ENCODE measurements at regions not wholly inside any gene's neighbourhood (a gene's known extent, or its start where the extent isn't known, plus 50 kb on each side); places are given as distances from the start of the nearest gene placed in this dataset.
A peak's percentile ranks its signal among the peaks of the same experiment; 100 is the strongest.
"Not testable (repeated sequence)": the region's sequence is repeated elsewhere in the genome, so short reads cannot be mapped to it uniquely, and the experiment has no call there.

- no peak for DNase-seq
These were observed 195.1 kb downstream of the PWWP3B start for GRCh38 chrX:106363214-106363613.

DNA sequence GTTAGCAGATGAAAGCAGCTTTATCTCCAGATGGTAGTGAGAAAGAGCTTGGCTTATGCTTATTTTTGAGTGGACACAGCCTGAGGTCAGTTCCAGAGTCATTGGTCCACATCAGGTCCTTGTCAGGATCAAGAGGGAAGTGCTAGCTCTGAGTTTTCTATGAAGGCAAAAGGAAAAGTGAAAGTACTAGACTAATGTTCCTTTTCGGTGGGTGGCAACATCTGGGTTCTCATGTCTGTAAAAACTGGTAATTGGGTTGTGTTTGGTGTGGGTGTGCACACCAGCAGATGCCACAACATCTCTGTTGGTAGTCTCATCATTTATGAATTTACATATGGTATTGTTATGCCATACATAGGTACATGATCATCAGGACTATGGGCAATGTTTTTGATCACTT lies 210.5 kb downstream of the PWWP3B start:
- DNase-seq = no peak

GRCh38 chrX:106391284-106391911 lies 220.4 kb upstream of the RADX start:
- no peak for DNase-seq

GRCh38 chrX:106392346-106392745 lies 219.4 kb upstream of the RADX start:
- no peak for DNase-seq

- DNase-seq = no peak
These were observed 213.8 kb upstream of the RADX start for GRCh38 chrX:106397788-106398538.

DNA sequence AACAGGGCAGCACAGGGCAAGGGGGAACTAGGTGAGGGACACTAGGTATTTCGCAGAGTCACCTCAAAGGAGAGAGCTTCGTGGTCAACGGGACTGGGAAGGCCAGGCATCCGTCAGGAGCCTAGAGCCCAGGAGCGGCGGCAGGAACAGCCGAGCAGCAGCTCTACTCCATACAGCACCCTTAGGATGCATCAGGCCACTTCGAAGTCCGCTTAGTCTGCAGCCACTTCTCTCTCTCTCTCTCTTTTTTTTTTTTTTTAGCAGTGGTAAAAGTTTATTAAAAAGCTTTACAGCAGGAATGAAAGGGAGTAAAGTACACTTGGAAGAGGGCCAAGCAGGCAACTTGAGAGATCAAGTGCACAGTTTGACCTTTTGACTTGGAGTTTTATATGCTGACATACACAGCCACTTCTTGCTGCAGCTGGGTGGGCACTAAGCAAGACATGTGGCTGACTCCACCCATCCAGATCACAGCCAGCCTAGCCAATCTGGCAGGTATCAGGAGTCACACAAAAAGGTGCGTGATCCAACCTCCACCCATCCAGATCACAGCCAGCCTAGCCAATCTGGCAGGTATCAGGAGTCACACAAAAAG lies 209.7 kb upstream of the RADX start:
- DNase-seq = no peak

- no peak for DNase-seq
These were observed 207.3 kb upstream of the RADX start for GRCh38 chrX:106404512-106404911.

- DNase-seq = peak; percentile 2
These were observed 196.4 kb upstream of the RADX start for GRCh38 chrX:106415276-106415895.

DNA sequence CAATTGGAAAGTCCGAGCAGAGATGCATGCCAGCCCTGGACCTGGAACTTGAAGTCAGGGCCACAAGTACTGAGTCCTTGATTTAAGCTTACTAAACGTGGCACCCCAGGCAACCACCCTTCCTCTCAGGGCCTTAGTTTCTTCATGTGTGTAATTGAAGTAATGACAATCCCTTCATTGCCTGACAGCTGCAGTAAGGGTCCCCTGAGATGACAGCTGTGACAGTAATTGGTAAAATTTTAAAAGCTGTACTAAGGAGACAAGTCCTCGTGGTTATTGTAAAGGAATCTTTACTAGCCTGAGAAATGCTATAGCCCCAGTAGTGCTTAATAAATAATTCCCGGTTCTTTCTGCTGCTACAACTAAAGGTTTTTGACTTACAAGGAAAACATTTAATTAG lies 175.1 kb upstream of the RADX start:
- DNase-seq = no peak

DNA sequence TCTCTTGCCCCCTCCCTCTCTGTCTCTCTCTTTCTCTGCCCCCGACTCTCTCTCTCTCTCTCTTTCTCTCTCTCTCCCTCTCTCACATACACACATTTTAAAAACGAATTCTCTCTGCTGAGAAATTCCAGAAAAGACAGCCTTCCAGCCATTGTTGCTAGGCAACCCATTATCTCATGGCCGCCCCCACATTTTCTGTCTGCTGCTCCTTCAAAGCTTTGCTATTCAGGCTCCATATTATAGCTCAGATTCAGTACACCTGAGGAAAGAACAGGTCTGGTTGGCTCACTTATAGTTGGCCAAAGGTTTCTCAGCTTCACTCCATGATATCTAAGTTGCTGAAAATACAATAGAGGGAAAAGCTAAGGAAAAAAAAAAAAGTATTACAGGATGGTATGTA lies 174.4 kb upstream of the RADX start:
- DNase-seq = no peak

GRCh38 chrX:106450405-106450804 lies 161.4 kb upstream of the RADX start:
- no peak for DNase-seq

DNA sequence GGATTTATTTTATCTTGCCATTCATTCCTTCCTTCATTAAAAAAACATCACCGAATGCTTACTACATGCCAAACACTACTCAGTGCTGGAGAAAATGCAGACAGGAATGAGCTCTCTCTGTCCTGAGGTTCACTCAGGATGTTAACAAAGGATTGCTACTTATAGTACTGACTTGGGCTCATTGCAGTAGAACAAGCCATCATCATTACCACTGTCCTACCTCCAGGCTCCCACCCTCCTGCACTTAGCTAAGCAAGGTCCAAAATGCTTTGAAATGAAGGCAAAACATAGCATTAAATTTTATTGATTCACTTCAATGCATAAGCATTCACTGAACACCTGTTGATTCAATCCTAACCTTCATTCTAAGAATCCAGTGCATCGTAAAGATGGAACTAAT lies 159.8 kb upstream of the RADX start:
- no peak for DNase-seq

DNA sequence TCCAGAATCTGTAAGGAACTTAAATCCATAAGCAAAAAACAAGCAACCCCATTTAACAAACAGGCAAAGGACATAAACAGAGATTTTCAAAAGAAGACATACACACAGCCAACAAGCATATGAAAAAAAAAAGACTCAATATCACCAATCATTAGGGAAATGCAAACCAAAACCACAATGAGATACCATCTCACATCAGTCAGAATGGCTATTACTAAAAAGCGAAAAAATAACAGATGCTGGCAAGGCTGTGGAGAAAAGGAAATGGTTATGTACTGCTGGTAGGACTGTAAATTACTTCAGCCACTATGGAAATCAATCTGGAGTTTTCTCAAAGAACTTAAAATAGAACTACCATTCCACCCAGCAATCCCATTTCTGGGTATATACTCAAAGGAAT lies 156.8 kb upstream of the RADX start:
- no peak for DNase-seq

GRCh38 chrX:106457802-106458201 lies 154.0 kb upstream of the RADX start:
- no peak for DNase-seq

GRCh38 chrX:106467422-106467821 lies 144.4 kb upstream of the RADX start:
- DNase-seq = no peak

DNA sequence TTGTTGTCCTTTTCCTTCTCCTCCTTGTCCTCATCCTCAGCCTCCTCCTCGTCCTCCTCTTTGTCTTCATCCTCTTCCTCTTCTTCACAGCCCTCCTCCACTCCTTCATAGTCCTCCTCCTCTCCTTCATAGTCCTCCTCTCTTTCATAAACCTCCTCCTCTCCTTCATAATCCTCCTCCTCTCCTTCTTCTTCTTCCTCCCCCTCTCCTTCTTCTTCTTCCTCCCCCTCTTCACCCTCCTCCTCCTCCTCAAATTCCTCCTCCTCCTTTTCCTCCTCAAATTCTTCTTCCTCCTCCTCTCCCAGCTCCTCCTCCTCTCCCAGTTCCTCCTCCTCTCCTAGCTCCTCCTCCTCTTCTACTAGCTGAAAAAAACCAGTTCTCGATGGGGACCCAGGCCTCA lies 143.8 kb upstream of the RADX start:
- no peak for DNase-seq

- DNase-seq = no peak
These were observed 143.3 kb upstream of the RADX start for GRCh38 chrX:106468433-106468832.

DNA sequence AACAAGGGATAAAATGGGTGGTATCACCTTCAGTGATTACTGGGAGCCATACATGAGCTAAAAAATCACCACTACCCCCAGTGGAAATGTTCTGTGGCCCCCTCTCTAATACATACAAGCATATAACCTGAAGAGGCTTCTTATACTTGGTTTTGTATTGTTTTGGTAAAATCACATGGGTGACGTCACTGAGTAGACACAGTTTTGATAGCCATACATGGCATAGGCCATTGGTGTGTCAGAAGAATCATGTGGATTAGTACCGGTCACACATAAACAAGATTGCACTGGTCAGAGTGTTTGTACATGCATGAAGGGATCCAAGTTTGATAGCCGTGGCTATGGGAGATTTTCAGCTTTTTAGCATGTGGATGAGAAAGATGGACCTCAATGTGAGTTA lies 131.9 kb upstream of the RADX start:
- no peak for DNase-seq

DNA sequence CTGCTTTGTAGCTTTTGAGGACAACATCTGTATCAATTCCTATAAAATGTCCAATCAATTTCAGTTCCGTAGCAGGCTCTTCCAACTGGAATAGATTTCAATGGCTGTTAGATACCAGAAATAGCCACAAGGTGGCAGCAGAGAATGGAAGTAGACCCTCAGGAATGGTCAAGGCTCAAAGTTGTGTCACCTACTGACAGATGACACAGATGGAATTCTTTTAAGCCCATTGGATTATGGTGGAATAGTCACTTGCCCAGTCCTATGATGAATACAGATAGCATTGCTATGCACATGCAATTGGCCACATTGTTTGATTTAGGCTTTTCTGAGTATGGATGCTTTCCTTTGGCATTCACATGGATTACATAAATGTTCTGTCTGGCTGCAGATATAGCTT lies 130.4 kb upstream of the RADX start:
- DNase-seq = peak; percentile 59

DNA sequence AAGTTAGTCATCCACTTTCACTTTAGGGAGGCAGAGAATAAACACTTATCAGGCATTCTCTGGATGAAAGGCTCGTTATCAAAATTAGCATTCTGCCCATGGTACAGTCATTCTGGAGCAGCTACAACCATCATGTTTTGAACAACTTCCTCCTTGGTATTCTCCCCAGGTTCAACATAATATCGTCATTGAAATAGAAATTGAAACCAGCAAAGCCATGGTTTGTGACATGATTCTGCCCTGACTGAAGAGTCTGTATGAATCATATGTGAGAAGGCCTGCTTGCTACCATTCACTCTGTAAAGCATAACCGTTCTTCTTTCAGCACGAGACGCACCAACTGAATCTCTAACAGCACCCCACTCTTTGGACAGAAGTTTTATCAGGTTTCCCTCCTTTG lies 127.5 kb upstream of the RADX start:
- DNase-seq = no peak

DNA sequence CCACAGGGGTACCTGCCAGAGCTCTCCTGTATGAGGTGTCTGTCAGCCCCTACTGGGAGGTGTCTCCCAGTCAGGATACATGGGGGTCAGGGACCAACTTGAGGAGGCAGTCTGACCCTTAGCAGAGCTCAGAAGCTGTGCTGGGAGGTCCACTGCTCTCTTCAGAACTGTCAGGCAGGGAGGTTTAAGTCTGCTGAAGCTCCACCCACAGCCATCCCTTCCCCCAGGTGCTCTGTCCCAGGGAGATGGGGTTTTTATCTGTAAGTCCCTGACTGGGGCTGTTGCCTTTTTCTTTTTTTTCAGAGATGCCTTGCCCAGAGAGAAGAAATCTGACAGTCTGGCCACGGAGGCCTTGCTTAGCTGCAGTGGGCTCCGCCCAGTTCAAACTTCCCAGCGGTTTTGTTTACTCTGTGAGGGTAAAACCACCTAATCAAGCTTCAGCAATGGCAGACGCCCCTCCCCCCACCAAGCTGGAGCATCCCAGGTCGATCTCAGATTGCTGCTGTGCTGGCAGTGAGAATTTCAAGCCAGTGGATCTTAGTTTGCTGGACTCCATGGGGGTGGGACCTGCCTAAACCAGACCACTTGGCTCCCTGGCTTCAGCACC lies 118.5 kb upstream of the RADX start:
- not testable (repeated sequence) for DNase-seq

DNA sequence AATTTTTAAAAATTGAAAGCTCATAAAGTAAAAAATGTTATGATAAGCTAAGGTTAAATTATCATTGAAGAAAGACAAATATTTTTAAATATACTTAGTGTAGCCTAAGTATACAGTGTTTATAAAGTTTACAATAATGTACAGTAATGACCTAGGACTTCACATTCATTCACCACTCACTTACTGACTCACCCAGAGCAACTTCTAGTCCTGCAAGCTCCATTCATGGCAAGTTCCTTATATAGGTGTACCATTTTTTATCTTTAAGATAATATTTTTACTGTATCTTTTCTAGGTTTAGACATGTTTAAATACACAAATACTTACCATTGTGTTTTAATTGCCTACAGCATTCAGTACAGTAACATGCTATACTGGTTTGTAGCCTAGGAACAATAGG lies 112.3 kb upstream of the RADX start:
- DNase-seq = no peak

DNA sequence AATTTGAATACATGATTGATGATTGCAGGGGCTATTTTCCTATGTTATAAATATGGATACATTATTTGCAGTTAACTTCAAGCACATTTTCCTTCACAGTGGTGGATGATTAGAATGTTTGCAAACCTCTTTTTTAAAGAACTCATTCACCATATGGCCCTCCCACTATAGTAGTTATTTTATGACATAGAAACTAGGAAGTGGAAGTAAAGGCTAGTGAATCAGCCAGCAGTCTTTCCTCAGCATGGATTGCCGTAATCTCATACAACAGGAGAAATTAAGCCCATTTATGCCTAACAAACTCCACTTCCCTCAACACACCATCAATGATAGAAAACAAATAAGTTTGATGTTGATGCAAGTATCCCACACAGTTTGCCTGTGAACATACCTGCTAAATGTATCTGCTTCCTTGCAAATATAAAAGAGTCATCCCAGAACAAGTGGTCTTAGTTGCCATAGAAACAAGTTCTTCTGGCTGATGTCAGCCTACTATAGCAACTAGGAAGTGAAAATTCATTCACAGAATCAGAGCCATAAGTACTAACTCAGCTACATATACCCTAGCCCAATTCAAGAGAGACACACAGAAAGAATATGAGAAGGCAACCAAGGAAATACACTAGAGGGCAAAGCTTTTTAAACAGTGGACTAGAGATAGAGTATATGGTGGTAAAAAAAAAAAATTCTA lies 100.9 kb upstream of the RADX start:
- DNase-seq = no peak

Measured in NCI-H1092 treated with DMSO at 0.1 percent for 48 hours (cell line).